H1 (cell line): ENCODE measurements at regions not wholly inside any gene's neighbourhood (a gene's known extent, or its start where the extent isn't known, plus 50 kb on each side); places are given as distances from the start of the nearest gene placed in this dataset.

Source experiments
- CTCF ChIA-PET: fragments of 300-600 bp; sonication (Branson Sonifier 250); formaldehyde crosslinking; loops from one replicate; lab custom pipeline; 2021; ENCODE audit not compliant: partially characterized antibody; lab: Charles Lee
- POLR2A ChIA-PET: fragments of 300-600 bp; sonication (Branson Sonifier 250); formaldehyde crosslinking; loops from one replicate; lab custom pipeline; 2021; ENCODE audit warnings: inconsistent platforms; ENCODE audit not compliant: partially characterized antibody; lab: Charles Lee
- DNase-seq, 2 experiments: peaks; one replicate each; pipeline versions ENCODE4 v3.0.0 to v3.0.0-alpha.2; 2010 to 2022; ENCODE audit warnings: low spot score in 2 of 2, low read depth in 1 of 2, mixed read lengths in 1 of 2
- FAIRE-seq: peaks from 2 replicates; lab custom pipeline; 2011; peaks lifted over from hg19 to GRCh38; lab: Jason Lieb, UNC
- H2AFZ ChIP-seq: 2 replicates; pipeline ENCODE4 v1.8.1; 2012; ENCODE audit warnings: low read length, inconsistent platforms
- H2AK5ac ChIP-seq: 2 replicates; pipeline ENCODE4 v1.6.1; 2013; ENCODE audit warnings: low read depth, low read length
- H2BK120ac ChIP-seq: replicated peaks from 2 replicates; pipeline ENCODE3; 2013; ENCODE audit warnings: low read depth, low read length, inconsistent platforms
- H2BK12ac ChIP-seq: 2 replicates; pipeline ENCODE4 v1.6.1; 2013; ENCODE audit warnings: low read depth, low read length
- H2BK15ac ChIP-seq: 2 replicates; pipeline ENCODE4 v1.6.1; 2013; ENCODE audit warnings: low read length
- H2BK20ac ChIP-seq: 2 replicates; pipeline ENCODE4 v1.6.1; 2013; ENCODE audit warnings: low read length
- H2BK5ac ChIP-seq: 2 replicates; pipeline ENCODE4 v1.6.1; 2013; ENCODE audit warnings: low read depth, low read length
- H3K14ac ChIP-seq: 2 replicates; pipeline ENCODE4 v1.6.1; 2013; ENCODE audit warnings: inconsistent platforms; ENCODE audit not compliant: insufficient read length
- H3K18ac ChIP-seq: 2 replicates; pipeline ENCODE4 v1.6.1; 2013; ENCODE audit warnings: low read length; ENCODE audit errors: extremely low read depth
- H3K23ac ChIP-seq: 2 replicates; pipeline ENCODE4 v1.6.1; 2013; ENCODE audit warnings: inconsistent platforms; ENCODE audit not compliant: insufficient read length
- H3K23me2 ChIP-seq: 2 replicates; pipeline ENCODE4 v1.6.1; 2013; ENCODE audit warnings: low read depth, low read length
- H3K27ac ChIP-seq: 2 replicates; pipeline ENCODE4 v1.6.1; 2011; ENCODE audit warnings: low read depth, low read length, inconsistent platforms
- H3K27me3 ChIP-seq, 4 experiments: replicated peaks in 1 of 4; 1 replicate in 1 of 4; 2 replicates in 3 of 4; pipeline versions ENCODE4 v1.6.1 to v1.8.1; 2011 to 2013; ENCODE audit warnings: low read length in 3 of 4, mild to moderate bottlenecking in 3 of 4, inconsistent platforms in 2 of 4, mixed read lengths in 2 of 4, moderate library complexity in 1 of 4; ENCODE audit not compliant: control insufficient read depth in 3 of 4, insufficient read depth in 3 of 4; ENCODE audit errors: extremely low read depth in 1 of 4
- H3K36me3 ChIP-seq, 4 experiments: 2 replicates each; pipeline versions ENCODE4 v1.6.1 to v1.8.1; 2011 to 2013; ENCODE audit warnings: mild to moderate bottlenecking in 4 of 4, low read length in 3 of 4, moderate library complexity in 2 of 4, control low read depth in 1 of 4, inconsistent platforms in 1 of 4; ENCODE audit not compliant: insufficient read depth in 4 of 4, control insufficient read depth in 2 of 4
- H3K4ac ChIP-seq: replicated peaks from 2 replicates; pipeline ENCODE3; 2013; ENCODE audit warnings: low read length, low read depth, mixed read lengths, inconsistent platforms; ENCODE audit not compliant: insufficient read length
- H3K4me1 ChIP-seq, 4 experiments: replicated peaks in 1 of 4; 1 replicate in 1 of 4; 2 replicates in 3 of 4; pipeline versions ENCODE4 v1.6.1 to v1.8.1; 2011 to 2013; ENCODE audit warnings: low read length in 3 of 4, inconsistent platforms in 2 of 4, mixed read lengths in 1 of 4; ENCODE audit not compliant: insufficient read depth in 4 of 4, control insufficient read depth in 3 of 4
- H3K4me2 ChIP-seq, 2 experiments: 2 replicates each; pipeline versions ENCODE4 v1.6.1 to v1.8.1; 2011 to 2013; ENCODE audit warnings: low read depth in 2 of 2, low read length in 2 of 2, control low read depth in 1 of 2, inconsistent platforms in 1 of 2, mild to moderate bottlenecking in 1 of 2; ENCODE audit not compliant: insufficient read depth in 1 of 2
- H3K4me3 ChIP-seq, 4 experiments: fragments of 200-600, 300-600 bp in 1 of 4; sonication (generic), shearing (Covaris generic), sonication (Bioruptor Twin) in 1 of 4; 2 replicates each; pipeline versions ENCODE4 v1.5.1 to v1.8.1; 2011 to 2016; ENCODE audit warnings: low read length in 4 of 4, low read depth in 3 of 4, control low read depth in 2 of 4, inconsistent platforms in 2 of 4, mild to moderate bottlenecking in 2 of 4, mixed read lengths in 1 of 4, moderate library complexity in 1 of 4; ENCODE audit not compliant: insufficient read depth in 2 of 4; ENCODE audit errors: extremely low read depth in 1 of 4
- H3K56ac ChIP-seq: replicated peaks from 2 replicates; pipeline ENCODE3; 2013; ENCODE audit warnings: low read depth, mild to moderate bottlenecking, mixed read lengths, low read length, inconsistent platforms; ENCODE audit not compliant: insufficient read length
- H3K79me1 ChIP-seq: 2 replicates; pipeline ENCODE4 v1.6.1; 2013; ENCODE audit warnings: low read depth, low read length, control low read depth
- H3K79me2 ChIP-seq, 2 experiments: 2 replicates each; pipeline versions ENCODE4 v1.6.1 to v1.8.1; 2012 to 2013; ENCODE audit warnings: low read length in 2 of 2, mild to moderate bottlenecking in 2 of 2, inconsistent platforms in 1 of 2; ENCODE audit not compliant: insufficient read depth in 2 of 2, control insufficient read depth in 1 of 2
- H3K9ac ChIP-seq, 4 experiments: replicated peaks in 1 of 4; 1 replicate in 1 of 4; 2 replicates in 3 of 4; pipeline versions ENCODE4 v1.6.1 to v1.8.1; 2011 to 2013; ENCODE audit warnings: low read depth in 3 of 4, low read length in 3 of 4, control low read depth in 2 of 4, mild to moderate bottlenecking in 2 of 4, moderate library complexity in 2 of 4, inconsistent platforms in 1 of 4; ENCODE audit errors: extremely low read depth in 1 of 4
- H3K9me3 ChIP-seq, 2 experiments: 2 replicates each; pipeline versions ENCODE4 v1.6.1 to v1.8.1; 2012 to 2013; ENCODE audit warnings: mild to moderate bottlenecking in 2 of 2, moderate library complexity in 2 of 2, control low read depth in 1 of 2, inconsistent platforms in 1 of 2, low read depth in 1 of 2, low read length in 1 of 2, mixed read lengths in 1 of 2; ENCODE audit not compliant: insufficient read depth in 2 of 2
- H4K20me1 ChIP-seq, 2 experiments: replicated peaks in 1 of 2; 2 replicates each; pipeline versions ENCODE3 to v1.8.1; 2011 to 2013; ENCODE audit warnings: inconsistent platforms in 2 of 2, low read length in 2 of 2, mild to moderate bottlenecking in 1 of 2; ENCODE audit not compliant: insufficient read depth in 2 of 2, control insufficient read depth in 1 of 2
- H4K5ac ChIP-seq: 2 replicates; pipeline ENCODE4 v1.6.1; 2013; ENCODE audit warnings: low read length, low read depth, mixed read lengths, inconsistent platforms; ENCODE audit not compliant: insufficient read length
- H4K8ac ChIP-seq: 2 replicates; pipeline ENCODE4 v1.8.0; 2013; ENCODE audit warnings: mild to moderate bottlenecking, moderate library complexity, low read length, inconsistent platforms; ENCODE audit not compliant: insufficient read depth; ENCODE audit errors: extremely low read depth
- H4K91ac ChIP-seq: replicated peaks from 2 replicates; pipeline ENCODE3; 2013; ENCODE audit warnings: low read length, mixed read lengths, inconsistent platforms; ENCODE audit not compliant: insufficient read length
- ATF2 ChIP-seq: IDR thresholded peaks from 2 replicates; pipeline ENCODE4 v1.6.1; 2012; ENCODE audit warnings: low read length, inconsistent platforms
- BACH1 ChIP-seq: IDR thresholded peaks from 2 replicates; pipeline ENCODE4 v1.6.1; 2012; ENCODE audit warnings: low read length, improper control_type of control experiment
- CTBP2 ChIP-seq: IDR thresholded peaks from 2 replicates; pipeline ENCODE4 v1.7.0; 2011; ENCODE audit warnings: borderline replicate concordance, mild to moderate bottlenecking, moderate library complexity, mixed read lengths, low read length; ENCODE audit not compliant: insufficient read depth, insufficient read length
- EP300 ChIP-seq, 2 experiments: IDR thresholded peaks; 1 replicate in 1 of 2; 2 replicates in 1 of 2; pipeline ENCODE4 v1.6.1; 2011 to 2012; ENCODE audit warnings: low read depth in 2 of 2, low read length in 2 of 2, mild to moderate bottlenecking in 2 of 2, borderline replicate concordance in 1 of 2, inconsistent platforms in 1 of 2, moderate library complexity in 1 of 2
- KDM5A ChIP-seq: fragments of 200-600 bp; IDR thresholded peaks from 2 replicates; pipeline ENCODE4 v1.7.1; 2012; ENCODE audit warnings: mild to moderate bottlenecking, low read length, inconsistent platforms, mixed read lengths
- MAFK ChIP-seq: IDR thresholded peaks from 2 replicates; pipeline ENCODE4 v1.6.1; 2012; ENCODE audit warnings: low read depth, mild to moderate bottlenecking, improper control_type of control experiment, low read length
- RBBP5 ChIP-seq: IDR thresholded peaks from 2 replicates; pipeline ENCODE4 v1.7.1; 2012; ENCODE audit warnings: low read depth, mild to moderate bottlenecking, inconsistent platforms, low read length, moderate library complexity, borderline replicate concordance
- SAP30 ChIP-seq: fragments of 300-600 bp; sonication (generic); IDR thresholded peaks from 2 replicates; pipeline ENCODE4 v1.7.1; 2012; ENCODE audit warnings: low read length, moderate library complexity, mild to moderate bottlenecking, inconsistent platforms; ENCODE audit not compliant: insufficient read depth, insufficient replicate concordance
- SP2 ChIP-seq: IDR thresholded peaks from 2 replicates; pipeline ENCODE4 v1.6.1; 2012; ENCODE audit warnings: mild to moderate bottlenecking, low read length, inconsistent platforms
- TCF12 ChIP-seq: IDR thresholded peaks from 2 replicates; pipeline ENCODE4 v1.6.1; 2011; ENCODE audit warnings: low read depth, mild to moderate bottlenecking, low read length
- YY1 ChIP-seq: IDR thresholded peaks from 2 replicates; pipeline ENCODE4 v1.6.1; 2011; ENCODE audit warnings: low read depth, mild to moderate bottlenecking, low read length
- ZNF274 ChIP-seq: IDR thresholded peaks from 2 replicates; pipeline ENCODE4 v1.7.0; 2012; ENCODE audit warnings: low read length, borderline replicate concordance; ENCODE audit errors: extremely low read depth
- WGBS, 2 experiments: shearing (Covaris generic) in 1 of 2; methylation state at CpG; one replicate each; pipeline versions ENCODE4 v1.1.6 to v1.1.7; 2013 to 2015; ENCODE audit warnings: low lambda C conversion rate in 2 of 2, mixed read lengths in 2 of 2, inconsistent platforms in 1 of 2, low coverage in 1 of 2, missing lambda C conversion rate in 1 of 2; ENCODE audit not compliant: insufficient replicate concordance in 2 of 2, insufficient coverage in 1 of 2, insufficient read length in 1 of 2; ENCODE audit errors: extremely low coverage in 1 of 2, missing lambda C conversion rate in 1 of 2; 5-methylcytosine and 5-hydroxymethylcytosine counted together

- Histone ChIP-seq H3K4ac (no peak overlapping the region), H2BK5ac (no peak overlapping the region)
- CTCF ChIA-PET: interaction anchor here (0.7 to 1.7 kb wide), 2 partner anchors 8 to 15 kb away, joined by 3 to 6 read pairs; no protein-coding TSS in a partner anchor
- no peak for TF ChIP-seq ATF2
- TF ChIP-seq MAFK: no peak
- TF ChIP-seq EP300 (IDR thresholded peaks at IDR 0.05; ENCODE audit: borderline replicate concordance in 1 of 2, low read depth in 2 of 2, low read length in 2 of 2): no peak
- TF ChIP-seq SAP30: no peak
- TF ChIP-seq YY1: no peak
- no peak for TF ChIP-seq SP2
- TF ChIP-seq KDM5A: no peak
- no peak for TF ChIP-seq CTBP2
- no peak for TF ChIP-seq BACH1
- no peak for TF ChIP-seq ZNF274
- no peak for TF ChIP-seq TCF12
- no peak for TF ChIP-seq RBBP5
Observed at GRCh38 chr1:199778324-199778955, 249.1 kb upstream of the NR5A2 start.

More at GRCh38 chr1:199778324-199778955, 249.1 kb upstream of the NR5A2 start:
- 83% methylated on average over 3 of the region's 3 CpGs; no CpG with 5 or more reads in 1 of the 2 experiments for WGBS, 2 experiments
- H4K5ac ChIP-seq: no peak overlapping the region
- H3K14ac ChIP-seq: no peak overlapping the region
- POLR2A ChIA-PET: interaction anchor here (0.6 kb wide), 1 partner anchor 1709 kb away, joined by 3 read pairs; no protein-coding TSS in a partner anchor
- H3K9me3 ChIP-seq: no peaks in the 10 kb centered on the region
- H2BK12ac ChIP-seq: no peak overlapping the region
- no peak overlapping the region for H4K91ac ChIP-seq
- FAIRE-seq (no peak), DNase-seq (no peak)
- H3K79me2 ChIP-seq: no peaks in the 10 kb centered on the region
- H3K4me2 ChIP-seq: no peak overlapping the region
- peaks cover 0 to 5% (median 3%) of the 10 kb centered on the region in 4 experiments; a peak in 3 of 7 replicates for H3K4me1 ChIP-seq
- H2AFZ ChIP-seq: no peak overlapping the region
- no peak overlapping the region for H3K56ac ChIP-seq
- no peak overlapping the region for H4K8ac ChIP-seq
- H3K4me3 ChIP-seq: no peak overlapping the region
- H3K9ac ChIP-seq: no peak overlapping the region
- no peak overlapping the region for H2BK15ac ChIP-seq
- H3K36me3 ChIP-seq: no peaks in the 10 kb centered on the region
- H3K27ac ChIP-seq: no peak overlapping the region
- no peak overlapping the region for H3K23ac ChIP-seq
- no peaks in the 10 kb centered on the region for H3K27me3 ChIP-seq
- no peak overlapping the region for H2AK5ac ChIP-seq
- H2BK120ac ChIP-seq: no peak overlapping the region
- H3K18ac ChIP-seq: no peak overlapping the region
- H2BK20ac ChIP-seq: no peak overlapping the region
- no peaks in the 10 kb centered on the region for H3K79me1 ChIP-seq
- no peaks in the 10 kb centered on the region; the same call in 1 of the 2 replicates for H3K23me2 ChIP-seq
- no peaks in the 10 kb centered on the region for H4K20me1 ChIP-seq
